GM04504 (cell line): ENCODE measurements at regions not wholly inside any gene's neighbourhood (a gene's known extent, or its start where the extent isn't known, plus 50 kb on each side); places are given as distances from the start of the nearest gene placed in this dataset.

Source experiments
- DNase-seq: peaks from one replicate; pipeline ENCODE4 v3.0.0-alpha.2; 2012; ENCODE audit warnings: low read depth

DNA sequence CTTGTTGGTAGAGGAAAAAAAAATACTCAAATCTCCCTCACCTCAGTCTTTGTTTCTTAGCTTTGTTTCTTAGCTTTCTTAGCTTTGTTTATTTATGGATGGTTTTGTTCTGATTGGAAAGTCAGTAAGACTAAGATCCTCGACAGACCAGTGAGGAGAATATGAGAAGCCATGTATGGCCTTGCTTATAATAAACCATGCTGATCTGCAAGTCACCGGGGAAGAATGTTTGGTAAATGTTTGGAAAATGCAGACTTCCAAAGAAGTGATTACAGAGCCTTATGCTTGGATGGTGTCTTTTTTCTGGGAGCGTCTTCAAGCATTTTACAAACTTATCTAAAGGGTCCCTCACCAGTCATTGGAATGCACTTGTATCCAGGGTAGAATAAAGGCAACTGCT is 90.1 kb upstream of the NOCT start:
- no peak for DNase-seq

DNA sequence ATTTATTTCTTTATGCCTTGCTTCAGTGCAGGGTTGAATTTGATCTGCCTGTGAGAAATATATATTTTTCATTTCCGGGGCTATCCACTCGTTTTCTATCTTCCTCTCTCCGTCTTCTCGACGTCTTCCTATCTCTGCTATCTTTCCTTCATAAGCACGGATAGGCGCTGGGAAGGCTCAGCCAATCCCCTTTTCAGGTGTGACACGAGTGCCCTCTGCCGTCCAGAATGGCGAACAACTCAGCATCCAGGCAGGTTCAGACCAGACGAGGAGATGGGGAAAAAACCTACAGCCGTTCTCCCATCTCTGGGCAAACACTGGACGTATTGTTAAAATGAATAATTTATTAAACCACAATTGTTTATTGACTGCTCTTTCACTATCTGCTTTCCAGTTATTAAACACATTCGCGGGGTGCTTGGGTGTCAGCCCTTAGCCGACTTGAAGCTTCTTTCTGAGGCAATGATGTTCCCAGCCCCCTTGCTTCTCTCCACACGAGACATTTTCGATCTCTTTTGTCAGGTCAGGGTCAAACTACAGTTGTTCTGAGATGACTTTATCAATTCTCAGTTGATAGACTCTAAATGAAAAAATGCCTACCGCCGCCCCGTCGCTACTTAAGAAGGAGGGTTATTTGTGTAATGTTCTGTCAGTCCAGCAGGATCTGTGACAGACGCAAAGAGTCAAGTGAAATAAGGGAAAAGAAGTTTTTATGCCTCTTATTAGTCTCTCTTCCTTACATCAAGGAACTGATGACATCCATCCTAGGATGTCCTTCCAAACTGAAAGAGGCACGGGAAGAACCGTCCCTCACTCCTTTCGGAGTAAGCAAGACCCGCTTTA is 96.3 kb upstream of the NOCT start:
- peak; percentile 45 for DNase-seq

DNA sequence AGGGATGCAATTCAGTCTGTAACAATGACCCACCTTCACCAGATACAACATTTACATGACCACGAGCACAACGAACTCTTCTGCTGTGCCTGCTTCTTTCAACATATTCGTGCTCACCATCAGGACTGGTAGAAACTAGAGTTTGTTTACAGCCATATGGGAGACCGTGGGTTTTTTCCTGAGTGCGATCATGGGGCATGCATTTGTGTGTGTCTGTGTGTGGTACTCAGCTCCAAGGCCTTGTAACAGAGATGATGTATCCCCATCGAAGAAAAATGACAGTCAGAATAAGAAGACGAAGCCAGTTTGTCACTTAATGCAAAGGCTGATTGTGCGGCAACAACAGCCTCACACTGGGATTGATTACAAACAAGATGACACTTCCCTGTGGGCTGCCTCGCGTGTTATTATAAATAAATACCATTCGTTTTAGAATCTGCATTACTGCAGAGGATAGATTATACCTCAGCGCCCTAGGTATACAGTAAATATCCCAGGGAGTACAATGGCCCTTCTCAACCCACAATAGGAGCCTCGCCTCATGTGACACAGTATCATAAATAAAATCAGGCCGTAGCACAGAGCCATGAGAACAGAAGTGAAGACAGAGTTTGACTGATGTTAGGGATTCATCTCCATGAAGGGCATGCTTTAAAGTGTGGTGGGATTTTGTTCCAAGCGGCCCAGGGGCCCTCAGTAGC is 97.3 kb upstream of the NOCT start:
- DNase-seq = no peak

GRCh38 chr4:138916763-138917162 is 98.8 kb upstream of the NOCT start:
- DNase-seq = no peak

DNA sequence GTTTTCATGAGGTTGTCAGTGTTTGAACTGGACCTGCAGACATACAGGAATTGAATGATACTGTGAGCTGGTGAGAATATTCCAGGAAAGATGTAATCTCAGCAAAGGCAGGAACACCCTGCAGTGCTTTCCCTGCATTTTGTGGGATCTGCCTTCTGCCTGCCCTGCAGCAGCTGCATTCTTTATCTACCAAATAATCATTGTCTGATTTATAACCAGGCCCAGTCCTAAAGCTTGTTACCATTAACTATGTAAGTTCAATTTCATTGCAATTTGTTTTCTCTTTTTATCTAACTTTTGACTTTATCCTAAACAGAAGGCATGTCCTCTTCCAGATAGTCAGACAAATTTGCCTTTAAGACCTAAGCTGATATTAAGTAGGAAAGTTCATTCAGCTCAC is 99.8 kb upstream of the NOCT start:
- DNase-seq = no peak

GRCh38 chr4:138912704-138913340 is 102.8 kb upstream of the NOCT start:
- no peak for DNase-seq

DNA sequence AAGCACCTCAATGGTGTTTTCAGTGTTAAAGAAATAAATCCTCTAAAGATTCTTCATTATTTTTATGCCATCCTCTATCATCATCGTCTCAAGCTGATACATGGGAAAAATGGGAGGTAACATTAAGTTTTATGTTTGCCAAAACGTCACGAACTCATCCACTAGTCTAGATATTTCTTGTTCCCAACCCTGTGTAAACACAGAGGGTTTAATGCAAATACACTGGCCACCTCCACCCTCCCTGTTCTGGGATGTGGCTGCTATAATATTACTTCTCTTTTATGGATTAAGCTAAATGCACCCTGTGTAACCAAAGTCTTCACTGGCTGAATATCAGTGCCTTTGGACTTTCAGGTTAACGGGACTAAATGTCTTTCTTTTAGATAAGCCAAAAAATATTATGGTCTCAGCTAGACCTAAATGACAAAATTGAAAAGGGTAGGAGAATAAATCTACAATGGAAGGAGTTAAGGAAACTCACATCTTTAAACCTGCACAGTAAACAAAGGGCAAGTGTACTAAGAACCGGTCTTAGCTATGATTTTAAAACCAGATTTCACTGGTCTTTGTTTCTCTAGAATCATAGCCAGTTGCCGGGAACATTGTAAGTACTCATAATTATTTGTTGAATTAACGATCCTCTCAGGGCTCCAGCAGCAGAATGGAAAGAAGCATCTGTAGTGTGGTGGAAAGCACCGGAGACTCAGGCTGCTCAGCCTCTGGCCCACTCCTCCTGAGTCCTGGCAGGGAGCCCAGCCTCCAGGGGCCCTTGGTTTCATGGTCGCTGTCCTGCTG is 103.5 kb upstream of the NOCT start:
- no peak for DNase-seq

DNA sequence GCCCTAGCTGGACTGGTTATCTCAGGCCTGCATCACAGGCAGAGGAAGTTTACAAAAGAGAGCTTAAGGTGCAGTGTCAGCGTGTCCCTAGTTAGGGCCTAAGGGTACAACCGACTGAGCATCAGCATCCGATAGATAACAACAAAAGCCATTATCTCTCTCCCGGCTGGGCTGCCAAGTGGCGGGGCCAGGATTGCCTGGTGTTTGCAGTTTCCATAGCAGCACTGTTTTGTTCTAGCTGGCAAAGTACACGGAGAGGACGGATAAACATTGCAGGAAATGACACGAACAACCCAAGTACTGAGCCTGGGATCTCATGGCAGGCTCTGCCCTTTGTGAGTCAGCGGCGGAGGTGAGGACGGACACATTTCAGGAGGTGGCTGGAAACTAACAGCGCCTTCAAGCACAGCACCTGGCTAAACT is 104.7 kb upstream of the NOCT start:
- DNase-seq = peak; percentile 66

DNA sequence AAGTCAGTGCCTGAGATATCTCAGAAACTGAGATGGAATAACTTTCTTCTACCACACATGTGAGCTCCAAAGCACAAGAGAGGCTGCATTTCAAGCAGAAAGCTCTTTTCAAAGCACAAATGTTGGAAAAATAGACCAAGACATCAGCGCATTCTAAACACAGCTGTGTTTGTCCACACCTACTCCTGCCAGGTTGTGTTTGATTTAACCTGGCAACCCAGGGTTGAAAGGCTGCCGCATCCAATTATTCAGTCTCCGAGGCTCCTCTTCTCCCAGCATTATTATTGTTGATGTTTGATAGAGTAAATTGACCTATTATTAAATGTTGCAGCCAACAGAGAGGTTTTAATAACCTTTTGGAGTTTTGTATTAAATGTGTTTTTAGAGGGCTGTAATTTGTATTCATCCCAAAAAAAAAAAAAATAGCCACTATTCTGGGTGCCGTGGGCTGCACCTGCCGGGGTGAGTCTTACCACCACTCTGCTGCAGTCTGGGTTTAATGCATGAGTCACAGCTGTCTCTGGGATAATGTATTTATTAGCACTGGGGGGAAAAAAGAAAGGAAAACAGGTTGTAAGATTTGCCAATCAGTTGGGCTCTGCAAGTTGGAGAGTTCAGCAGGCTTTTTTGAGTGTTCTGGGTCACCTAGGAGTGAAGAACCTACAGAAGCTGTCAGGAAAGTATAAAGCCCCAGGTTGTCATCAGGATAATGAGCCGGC is 105.2 kb upstream of the NOCT start:
- no peak for DNase-seq

- no peak for DNase-seq
Measured at GRCh38 chr4:138909587-138909986, 106.0 kb upstream of the NOCT start.

DNA sequence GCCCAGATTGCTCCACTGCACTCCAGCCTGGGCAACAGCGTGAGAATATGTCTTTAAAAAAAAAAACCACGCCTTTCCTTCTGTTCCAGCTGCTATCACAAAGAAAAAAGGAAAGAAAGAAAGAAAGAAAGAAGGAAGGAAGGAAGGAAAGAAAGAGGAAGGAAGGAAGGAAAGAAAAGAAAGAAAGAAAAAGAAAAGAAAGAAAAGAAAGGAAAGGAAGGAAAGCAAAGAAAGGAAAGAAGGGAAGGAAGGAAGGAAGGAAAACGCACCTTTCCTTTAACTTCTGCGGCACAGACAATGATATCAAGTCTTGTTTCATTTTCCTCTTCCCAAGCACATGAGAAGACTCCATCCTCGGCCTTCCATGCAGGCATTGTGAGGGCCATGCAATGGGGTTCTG is 107.4 kb upstream of the NOCT start:
- no peak for DNase-seq

DNA sequence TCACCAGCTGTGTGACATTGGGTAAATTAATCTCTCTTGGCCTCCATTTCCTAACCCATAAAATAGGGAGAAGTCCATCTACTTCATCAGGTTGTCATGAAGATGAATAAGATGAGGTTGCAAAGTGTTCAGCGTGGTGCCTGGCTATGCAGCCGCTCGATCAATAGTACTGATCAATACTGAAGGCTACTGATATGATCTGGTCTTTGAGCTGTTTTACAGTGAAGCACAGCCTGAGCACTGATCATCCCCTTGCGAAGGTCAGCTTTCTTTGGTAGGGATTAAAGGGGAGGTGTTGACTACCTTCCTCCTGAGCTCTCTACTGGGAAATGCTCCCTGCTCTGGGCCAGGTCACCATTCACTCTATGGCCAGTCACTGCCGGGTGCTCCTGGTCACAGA is 108.4 kb upstream of the NOCT start:
- no peak for DNase-seq

GRCh38 chr4:138904793-138905192 is 110.8 kb upstream of the NOCT start:
- no peak for DNase-seq

DNA sequence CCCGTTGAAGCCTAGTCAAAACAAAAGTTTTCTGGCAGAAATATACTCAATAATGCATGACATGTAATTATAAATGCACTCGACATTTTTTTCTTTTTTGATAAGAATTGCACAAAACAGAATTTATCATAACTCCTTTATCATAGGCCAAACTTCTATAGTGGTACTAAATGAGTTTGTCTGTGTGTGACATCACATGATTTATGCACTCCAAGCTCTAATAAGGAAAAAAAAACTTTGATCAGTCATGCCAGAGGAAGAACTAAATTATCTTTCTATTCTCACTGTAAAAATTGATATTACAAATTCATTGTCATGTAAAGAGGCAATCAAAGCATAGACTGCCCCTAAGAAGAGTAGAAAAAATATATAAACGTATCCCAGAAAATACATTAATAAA is 112.4 kb upstream of the NOCT start:
- DNase-seq = no peak

GRCh38 chr4:138902705-138903104 is 112.9 kb upstream of the NOCT start:
- no peak for DNase-seq

GRCh38 chr4:138901177-138901576 is 114.4 kb upstream of the NOCT start:
- DNase-seq = no peak

DNA sequence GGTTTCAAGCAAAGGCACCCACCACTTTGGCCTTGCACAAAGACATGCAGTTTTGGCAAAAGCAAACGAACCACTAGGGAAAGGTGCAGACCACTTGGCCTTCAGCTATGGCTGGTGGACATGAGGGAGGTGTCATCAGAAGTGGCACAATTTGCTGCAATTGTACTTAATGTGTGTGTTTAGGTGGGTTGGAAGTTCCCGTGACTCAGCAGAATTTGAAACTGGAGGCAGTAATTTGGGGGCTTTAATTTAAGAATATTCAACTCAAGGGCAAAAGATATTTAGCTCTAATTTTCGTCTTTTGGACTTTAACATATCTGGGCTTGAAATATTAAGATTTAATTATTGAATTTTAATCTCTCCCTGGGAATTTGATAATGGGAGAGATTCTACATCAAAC is 115.6 kb upstream of the NOCT start:
- DNase-seq = no peak

- no peak for DNase-seq
Measured at GRCh38 chr4:138898282-138898681, 117.3 kb upstream of the NOCT start.

DNA sequence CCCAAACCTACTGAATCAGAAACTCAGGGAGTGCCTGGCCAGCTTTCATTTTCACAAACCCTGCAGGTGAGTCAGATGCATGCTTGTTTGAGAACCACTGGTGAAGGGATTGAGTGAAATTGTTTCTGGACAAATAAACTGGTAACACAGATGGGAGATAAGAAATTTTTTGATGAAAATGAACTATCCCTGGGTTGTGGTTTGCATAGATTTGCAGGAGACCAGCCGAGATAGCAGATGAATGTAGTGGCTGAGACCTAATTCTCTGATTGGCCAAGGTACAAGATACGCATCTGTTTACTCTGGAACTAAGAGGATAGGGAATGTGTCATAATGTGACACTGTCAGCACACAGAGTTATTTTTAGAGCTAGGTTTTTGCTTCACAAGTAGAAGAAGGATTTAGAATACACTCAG is 117.8 kb upstream of the NOCT start:
- no peak for DNase-seq

DNA sequence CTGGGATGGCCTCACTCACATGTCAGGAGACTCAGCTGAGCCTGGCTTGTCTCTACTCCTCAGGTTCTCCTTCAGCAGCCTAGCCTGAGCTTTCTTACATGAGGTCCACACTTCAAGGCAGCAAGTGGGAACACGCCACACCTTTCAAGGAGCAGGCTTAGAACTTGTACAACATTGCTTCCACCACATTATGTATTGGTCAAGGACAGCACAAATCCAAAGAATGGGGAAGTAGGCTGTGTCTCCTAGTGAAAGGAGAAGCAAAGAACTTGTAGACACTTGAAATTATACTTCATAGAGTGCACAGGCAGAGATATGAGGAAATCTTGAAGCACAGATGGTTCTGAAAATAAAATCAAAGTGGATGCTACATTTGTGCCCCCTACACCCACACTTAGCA is 120.9 kb upstream of the NOCT start:
- DNase-seq = no peak

DNA sequence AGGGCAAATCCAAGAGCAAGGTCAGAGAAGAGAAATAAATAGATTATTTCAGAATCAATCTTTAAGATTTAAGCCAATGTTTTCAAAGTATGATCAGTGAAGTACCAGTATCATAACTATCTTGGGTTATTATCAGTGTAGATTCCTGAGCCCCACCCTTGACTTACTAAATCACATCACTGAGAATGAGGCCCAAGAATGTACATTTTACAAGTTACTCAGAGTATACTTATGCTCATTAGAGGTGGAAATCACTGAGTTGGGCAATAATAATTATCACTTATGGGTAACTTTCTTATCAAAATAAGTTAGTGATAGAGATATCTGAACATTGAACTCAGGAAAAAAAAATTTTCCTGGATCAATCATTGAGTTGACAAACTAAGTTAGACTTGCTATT is 121.6 kb upstream of the NOCT start:
- DNase-seq = no peak
